ELF-1 (cell line): ENCODE measurements at regions not wholly inside any gene's neighbourhood (a gene's known extent, or its start where the extent isn't known, plus 50 kb on each side); places are given as distances from the start of the nearest gene placed in this dataset.

Source experiments
- DNase-seq: peaks from one replicate; pipeline ENCODE4 v3.0.0-alpha.2; 2016; ENCODE audit warnings: low read depth, low spot score

DNA sequence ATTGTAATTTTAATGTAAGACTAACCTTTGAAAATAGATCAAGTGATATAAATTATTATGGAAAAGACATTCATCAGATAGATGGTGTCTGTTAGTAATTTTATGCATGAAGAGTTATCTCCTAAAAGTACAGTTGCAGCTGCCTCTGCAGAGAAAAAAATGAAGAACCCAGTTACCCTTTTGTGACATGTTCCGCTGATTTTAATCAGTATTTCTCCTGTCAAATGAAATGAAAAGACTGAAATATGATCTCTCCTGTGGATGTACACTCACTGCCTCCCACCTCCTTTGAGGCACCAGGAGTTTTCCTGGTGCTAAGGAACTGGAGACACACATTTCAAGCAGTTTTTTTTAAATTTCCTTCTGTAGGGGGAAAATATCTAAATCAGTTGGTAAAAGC lies 277.4 kb downstream of the KIF4B start:
- DNase-seq: no peak

DNA sequence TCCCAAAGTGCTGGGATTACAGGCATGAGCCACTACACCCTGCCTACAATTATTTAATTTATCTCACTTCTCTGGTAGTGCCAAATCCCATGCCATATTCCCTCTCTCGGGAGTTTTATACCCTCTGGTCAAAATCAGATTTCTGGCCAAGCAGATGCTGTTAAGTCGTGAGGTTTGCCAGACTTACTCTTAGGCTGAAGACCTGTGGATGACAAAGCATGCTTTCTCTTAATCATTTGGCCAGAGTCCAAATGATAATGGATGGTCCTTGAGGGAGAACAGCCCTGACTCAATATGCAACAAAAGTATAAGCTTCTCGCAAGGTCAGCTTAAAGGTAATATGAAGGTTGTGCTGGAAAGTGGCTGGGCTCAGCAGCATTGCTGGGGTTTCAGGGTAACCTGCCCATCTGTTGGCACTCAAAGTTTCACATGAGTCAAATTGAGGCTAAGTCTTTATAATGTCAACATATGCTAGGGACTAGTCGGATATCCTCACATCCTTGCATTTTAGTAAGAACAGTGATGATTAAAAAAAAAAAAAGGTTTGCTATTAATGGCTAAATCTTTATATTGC lies 280.1 kb downstream of the KIF4B start:
- no peak for DNase-seq

DNA sequence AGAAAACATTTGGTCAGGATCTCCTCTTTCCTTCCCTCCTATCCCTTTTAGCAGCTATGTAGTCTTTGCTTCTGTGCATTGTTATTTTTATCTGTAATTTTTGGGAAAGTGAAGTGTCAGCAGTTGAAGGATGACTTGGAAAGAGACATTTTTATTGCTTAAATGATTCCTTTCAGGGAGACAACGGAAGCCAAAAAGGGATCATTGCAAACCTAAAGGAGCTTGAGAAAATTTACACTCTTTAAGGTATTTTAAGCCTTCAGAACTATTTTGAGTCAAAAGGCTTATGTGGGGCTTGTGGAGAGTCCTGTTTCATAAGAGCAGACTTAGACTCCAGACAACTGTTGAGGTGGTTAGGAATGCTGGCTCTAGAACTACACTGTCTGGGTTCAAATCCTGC lies 281.6 kb downstream of the KIF4B start:
- no peak for DNase-seq

DNA sequence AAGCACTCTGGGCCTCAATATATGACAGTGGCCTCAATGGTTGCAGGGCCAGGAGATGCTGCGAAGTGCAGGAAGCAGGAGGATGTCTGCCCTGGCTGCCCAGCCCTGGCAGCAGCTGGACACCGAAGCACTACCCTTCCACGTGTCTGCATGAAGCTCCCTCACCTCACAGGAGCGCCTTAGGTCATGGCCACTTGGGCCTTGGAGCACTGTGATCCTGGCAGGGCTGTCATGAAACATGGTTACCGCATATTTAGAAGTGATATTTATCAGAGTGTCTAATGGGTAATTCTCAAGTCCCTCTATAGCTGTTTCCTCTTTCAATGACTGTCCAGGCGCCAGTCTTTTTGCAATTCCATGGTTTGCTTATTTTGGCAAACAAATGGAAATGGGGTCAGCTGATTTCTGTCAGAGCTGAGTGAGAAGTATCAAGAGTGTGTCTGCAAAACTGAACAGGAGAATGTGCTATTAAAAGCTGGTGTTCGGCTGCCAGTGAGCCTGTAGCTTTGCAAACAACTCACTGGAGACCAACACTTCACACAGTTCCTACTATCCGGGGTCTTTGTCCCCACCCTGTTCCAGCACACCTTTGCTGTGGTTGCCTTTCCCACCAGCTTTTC lies 285.9 kb downstream of the KIF4B start:
- no peak for DNase-seq

DNA sequence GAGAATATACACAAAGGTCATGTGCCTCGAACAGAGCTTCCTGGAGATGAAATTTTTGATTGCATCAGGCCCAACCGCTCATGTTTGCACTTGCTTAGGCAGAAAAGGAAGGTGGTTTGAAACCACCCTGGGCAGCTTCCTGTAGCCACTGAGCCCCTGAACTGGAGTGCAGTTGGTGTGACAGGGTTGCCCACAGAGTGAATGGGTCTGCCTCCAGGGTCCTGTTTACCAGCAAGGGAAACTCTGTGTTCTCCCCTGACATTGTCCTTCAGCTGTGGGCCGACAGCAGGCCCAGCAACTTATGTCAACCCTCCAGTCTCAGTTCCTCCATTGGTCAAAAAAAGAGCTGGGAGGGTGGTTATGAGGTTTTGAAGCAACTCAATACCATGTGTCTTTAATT lies 289.6 kb downstream of the KIF4B start:
- DNase-seq: no peak

DNA sequence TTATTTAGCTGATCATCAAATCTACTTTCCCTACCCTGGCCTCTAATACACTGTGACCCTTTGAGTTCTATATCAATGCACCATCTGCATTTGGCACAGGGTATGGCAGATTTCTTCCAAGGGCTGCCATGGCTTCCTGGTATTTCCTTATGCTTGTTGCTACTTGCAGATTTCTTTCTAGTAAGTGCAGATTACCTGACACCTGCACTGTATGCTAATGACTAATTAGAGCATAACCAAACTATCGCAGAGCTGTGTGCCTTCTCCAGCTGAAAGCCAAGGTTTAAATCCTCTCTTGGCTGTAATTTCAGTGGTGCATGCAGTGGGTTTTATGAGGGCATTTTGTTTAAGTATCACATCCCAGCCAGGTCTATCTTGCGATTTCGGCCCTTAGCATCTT lies 293.7 kb downstream of the KIF4B start:
- DNase-seq: no peak

DNA sequence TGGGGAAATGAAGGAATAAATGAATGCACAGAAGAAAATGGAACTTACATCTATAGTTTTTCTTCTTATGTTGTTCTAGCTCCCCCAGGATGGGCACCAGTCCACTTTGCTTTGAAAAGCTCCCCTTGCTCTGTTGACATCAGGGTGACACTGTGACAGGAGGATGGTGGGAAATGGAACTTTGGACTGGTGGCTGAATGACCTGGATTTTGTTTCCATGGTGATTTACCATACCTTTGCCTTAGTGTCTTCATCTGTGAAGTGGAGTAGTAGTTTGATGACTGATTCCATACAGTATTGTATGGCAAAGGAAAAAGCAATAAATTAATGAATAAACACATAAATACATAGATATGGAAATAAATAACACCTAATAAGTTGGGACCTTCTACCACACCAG lies 294.7 kb downstream of the KIF4B start:
- no peak for DNase-seq

DNA sequence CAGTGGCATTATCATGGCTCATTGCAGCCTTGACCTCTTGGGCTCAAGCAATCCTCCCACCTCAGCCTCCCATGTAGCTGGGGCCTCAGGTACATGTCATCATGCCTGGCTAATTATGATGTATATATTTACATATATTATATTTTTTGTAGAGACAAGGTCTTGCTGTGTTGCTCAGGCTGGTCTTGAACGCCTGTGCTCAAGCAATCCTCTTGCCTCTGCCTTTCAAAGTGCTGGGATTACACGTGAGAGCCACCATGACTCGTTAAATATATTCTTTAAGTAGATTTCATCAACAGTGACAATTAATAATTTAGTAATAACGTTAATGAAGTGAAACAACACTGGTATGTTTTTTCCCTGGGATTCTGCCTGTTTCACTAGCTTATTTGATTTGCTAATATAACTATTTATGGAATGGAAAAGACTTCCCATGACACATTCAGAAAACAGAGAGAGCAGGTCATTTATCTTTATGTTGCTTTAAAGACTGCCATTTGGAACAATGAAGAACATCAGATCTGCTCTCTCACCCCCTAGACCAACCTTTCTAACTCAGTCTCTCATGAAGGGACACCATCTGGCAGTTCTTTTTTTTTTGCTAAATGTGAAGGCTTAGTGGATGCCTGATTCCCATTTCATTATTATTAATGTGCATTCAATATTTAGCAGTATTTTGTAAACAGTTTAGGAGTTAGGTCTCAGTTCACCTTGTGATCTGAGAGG lies 295.6 kb downstream of the KIF4B start:
- DNase-seq: no peak

DNA sequence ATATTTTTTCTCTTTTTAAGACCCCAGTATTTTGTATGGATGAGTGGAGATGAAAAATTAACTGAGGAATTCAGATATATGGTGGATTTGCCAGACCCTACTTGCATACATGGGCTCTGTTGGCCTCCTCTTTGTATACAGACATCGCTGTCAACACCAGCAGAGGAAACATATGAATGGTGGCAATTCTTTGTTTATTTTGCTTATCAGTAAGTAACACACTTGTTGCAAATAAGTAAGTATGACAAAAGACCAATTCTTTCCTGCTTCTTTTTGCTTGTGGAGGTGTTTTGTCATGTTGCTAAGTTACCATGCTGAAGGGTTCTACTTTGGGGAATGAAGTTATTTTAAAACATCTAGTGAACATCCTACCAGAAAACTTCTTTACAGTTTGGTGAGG lies 298.2 kb downstream of the KIF4B start:
- DNase-seq: no peak

DNA sequence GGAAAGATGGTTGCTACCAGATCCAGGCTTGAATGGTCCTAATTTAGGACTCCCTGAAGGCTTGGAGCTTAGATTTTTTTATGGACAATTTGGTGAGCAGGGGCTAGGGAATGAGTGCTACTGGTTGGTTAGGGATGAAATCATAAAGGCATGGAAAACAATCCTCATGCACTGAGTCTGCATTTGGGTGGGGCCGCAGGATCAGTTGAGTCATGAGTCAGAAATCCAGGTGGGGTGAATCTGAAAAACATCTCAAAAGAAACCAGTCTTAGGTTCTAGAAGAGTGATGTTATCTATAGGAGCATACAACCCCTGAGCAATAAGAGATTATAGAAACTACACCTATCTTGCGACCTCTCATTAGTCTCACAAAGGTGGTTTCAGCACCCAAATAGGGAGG lies 300.0 kb downstream of the KIF4B start:
- no peak for DNase-seq

DNA sequence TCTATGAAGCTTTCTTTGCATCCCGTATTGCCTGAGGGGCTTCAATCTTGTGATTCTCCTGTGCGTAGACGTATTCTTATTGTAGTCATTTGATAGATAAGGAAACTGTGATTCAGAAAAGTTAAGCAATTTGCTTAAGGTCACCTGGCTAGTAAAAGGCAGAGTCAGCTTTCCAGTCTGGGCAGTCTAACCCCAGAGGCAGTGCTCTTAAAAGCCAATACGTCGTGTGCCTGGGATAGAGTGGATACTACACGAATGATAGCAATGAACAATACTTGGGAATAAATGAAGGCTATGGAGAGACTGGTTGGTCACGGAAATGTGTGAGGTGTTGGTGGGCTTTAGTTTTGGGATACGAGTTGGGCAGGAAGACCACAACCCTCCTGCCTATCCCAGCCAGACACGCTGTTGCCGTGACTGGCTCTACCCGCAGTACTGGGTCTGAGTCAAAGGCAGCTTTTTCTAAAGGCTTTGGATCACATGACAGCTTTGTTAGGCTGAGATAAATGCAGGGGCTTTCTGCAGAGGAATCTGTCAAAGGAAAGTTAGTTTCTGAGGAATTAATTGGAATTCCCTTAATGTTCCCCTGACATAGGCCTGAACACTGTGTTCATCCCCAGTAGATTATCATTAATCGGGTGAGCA lies 302.6 kb downstream of the KIF4B start:
- peak; percentile 6 for DNase-seq

DNA sequence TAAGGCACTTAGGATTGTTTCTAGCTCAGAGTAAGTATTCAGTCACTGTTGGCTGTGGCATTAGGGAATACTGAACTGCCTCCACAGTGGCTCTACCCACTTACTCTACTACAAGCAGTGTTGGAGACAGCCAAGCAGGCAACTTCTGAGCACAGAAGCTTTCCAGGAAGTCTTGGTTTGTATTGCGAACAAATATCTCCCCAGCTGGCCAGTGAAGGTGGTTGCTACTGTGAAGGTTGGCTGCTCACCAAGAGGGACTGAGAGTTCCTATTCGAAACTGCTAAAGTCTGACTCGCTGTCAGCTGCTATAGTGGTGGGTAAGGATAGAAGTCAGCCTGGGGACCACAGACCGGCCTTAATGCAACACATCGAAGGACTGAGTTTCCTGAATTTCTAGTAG lies 319.1 kb downstream of the KIF4B start:
- DNase-seq: no peak

DNA sequence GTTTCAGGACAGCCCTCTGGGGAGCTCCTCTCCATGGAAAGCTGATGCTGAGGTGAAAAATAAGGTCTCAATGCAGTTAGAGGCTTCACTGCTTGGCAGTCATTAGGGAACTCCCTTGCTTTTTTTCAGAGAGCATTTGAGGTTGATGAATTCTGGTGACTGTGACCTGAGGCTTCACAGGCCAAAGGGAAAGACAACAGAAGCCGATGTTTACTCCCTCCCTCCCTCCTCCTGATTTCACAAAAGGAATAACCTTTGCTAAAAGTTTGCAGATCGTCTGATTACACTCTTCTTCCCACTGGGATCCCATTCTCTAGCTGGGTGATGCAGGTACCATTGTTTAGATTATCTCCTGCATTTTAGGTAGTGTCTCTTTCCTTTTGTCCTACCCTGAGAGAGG lies 329.4 kb downstream of the KIF4B start:
- peak; percentile 7 for DNase-seq

DNA sequence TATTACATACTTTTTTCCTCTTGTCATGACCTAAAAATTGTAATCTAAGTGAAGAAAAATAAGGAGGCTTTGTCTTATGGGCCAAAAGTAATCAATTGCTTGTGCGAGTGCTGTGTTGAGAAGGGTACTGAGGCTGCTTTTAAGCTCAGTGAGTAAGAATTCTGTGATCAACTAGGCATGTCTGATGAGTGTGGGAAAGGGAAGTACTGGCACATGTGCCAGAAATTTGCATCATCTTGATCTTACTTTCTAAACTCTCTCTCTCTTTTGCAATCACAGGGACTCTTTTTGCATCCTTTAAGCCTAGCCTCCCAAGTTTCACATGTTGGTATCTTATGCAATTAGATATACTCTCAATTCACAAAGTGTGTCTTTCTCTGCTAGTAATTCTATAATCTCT lies 329.9 kb downstream of the KIF4B start:
- no peak for DNase-seq

DNA sequence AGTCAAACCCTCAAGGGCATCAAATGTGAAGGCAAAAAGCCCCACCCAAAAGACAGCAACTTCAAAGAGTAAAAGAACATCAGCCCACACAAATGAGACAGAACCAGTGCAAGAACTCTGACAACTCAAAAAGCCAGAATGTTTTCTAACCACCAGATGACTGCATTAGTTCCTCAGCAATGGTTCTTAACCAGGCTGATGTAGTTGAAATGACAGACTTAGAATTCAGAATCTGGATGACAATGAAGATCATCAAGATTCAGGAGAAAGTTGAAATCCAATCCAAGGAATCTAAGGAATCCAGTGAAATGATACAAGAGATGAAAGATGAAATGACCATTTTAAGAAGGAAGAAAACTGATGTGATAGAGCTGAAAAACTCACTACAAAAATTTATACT lies 339.7 kb downstream of the KIF4B start:
- DNase-seq: no peak

DNA sequence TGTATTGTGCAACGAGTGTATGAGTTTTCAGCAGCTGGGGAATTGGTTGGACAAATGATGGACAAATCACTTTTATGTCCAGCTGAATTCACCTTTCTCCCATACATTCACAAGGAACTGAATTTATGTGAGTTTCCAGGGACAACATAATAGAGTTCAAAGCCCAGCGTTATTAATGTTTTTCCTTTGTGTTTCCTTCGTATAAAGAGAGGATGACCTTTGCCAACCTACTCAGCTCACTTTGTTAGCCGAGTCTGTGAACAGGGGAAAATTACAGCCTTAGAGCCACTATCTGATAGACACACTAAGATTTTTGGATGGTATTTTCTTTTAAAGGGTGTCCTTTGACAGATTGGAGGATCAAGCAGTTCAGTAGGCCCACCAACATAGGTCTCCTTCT lies 352.5 kb downstream of the KIF4B start:
- DNase-seq: no peak

DNA sequence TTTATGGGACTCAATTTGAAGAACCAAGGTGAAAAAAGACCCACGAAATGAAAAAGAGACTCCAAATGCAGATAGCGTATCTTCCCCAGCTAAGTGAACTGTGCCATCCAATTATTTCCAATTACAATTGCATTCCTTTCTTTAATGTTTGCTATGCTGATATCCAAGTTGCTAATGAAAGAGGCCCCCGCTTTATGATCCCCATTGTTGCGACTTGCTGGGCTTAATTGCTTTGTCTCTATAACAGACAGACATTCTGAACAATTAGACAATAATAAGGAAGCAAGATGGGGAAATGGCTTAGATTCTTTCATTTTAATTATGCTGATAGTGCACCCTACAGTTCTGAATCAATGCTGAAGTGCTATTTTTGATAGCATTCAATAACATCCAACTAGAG lies 354.3 kb downstream of the KIF4B start:
- no peak for DNase-seq

DNA sequence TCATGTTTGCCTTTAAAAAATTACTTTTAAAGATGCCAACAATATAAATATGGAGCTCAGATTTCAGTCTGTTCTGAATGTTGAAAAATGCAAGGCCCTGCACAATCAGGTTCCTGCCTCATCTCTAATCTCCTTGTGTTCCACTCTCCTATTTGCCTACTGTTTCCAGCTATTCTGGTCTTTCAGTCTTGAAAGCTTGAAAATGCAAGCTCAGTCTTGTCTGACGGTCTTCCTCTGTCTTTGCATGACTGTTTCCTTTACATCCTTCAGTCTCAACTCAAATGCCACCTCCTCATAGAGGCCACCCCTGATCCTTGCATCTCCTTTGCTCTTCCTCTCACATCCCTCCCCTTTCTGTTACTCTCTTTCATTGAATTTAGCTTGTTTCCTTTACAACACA lies 354.9 kb downstream of the KIF4B start:
- DNase-seq: no peak

DNA sequence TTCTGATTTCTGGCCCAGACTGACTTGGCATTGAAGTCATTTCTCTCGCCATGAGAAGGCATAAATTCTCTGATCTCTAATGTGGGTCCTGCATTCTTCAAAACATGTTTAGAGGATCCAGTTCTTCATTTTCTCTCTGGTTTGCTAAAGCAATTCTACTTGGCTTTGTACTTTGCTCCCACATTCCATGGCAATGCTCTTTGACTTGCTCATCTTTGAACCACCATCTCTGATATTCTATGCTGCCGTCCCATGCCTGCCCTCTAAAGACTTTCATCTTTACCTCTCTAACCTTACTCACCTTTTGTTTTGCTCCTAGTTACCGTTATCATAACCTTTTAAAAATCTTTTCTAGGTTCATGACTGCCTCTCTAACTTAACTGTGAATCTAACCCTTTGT lies 366.9 kb downstream of the KIF4B start:
- DNase-seq: no peak

DNA sequence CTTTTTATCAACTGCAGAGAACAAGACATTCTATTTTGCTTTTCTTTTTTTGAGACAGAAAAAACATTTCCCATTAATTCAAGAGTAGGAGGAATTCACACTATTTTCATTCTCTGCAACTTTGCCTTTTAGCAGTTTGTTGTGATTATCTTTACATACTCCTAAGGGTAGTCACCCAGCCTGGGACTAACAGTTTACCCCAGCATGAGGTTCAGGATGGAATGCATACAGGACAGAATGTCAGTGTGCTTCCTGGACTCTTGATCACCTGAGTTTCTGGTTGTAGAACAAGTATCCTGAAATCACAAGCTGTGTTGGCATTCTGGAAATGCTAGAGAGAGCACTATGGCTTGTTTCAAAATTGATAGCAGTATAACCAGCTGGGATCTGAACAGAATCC lies 368.1 kb downstream of the KIF4B start:
- no peak for DNase-seq

DNA sequence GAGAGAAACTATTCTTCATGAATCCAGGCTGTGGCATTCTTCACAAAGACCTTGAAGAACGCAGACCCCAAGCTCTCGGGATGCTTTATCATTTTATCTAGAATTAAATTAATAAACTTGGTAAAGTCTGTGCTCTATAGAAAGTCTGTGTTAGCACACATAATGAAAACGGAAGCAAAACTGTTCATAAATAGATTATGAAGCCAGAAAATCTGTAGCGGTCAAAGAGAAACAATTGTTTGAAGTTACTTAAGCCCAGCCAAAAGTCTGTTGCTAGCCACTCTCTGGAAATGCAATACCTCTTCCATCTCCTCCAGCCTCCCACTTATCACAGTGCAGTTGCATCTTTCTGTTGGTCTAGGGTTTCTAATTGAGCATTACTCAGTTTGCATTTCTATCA lies 375.9 kb downstream of the KIF4B start:
- DNase-seq: no peak

DNA sequence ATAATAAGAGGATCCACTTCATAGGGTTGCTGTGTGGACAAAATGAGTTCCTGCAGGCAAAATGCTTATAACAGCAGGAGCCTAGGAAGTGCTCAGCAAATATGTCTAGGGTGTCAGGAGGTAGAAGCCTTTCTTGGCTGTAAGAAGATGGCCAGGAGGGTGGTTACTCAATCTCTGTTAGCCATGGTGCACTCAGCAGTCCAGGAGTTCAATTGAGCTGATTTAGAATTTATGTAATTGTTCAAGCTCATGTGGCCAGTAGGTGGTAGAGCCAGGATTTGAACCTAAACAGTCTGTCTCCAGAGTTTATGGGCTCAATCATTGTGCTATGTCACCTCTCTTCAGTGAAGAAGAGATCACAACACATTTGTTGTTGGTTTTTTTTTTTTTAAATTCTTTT lies 381.2 kb downstream of the KIF4B start:
- DNase-seq: no peak
